GM18868 (cell line): ENCODE measurements at regions not wholly inside any gene's neighbourhood (a gene's known extent, or its start where the extent isn't known, plus 50 kb on each side); places are given as distances from the start of the nearest gene placed in this dataset.

ENCODE experiments used
- ATAC-seq: cut with Tn5 transposase; IDR thresholded peaks from one replicate; pipeline ENCODE4 v1.9.1; 2021; ENCODE audit warnings: mild to moderate bottlenecking, moderate library complexity; ENCODE audit not compliant: unreplicated experiment

DNA sequence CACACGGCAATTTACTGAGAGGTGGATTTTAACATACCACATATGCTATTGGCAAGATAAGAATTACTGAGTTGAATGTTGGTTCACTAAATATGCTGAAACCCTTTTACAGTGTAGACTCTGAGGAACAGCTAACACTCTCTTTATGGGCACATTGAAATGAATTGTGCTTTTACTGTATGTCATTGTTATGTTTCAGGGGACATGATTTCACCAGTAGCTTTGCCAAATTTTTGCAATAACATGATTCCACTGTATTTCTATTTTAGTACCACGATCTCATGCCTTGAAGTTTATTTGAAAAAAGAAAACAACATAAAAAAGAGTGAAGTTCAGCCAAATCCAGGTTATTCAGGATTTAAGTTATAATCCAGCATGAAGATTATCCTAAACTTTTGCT, 188.5 kb downstream of the HLX start:
- no peak for ATAC-seq

DNA sequence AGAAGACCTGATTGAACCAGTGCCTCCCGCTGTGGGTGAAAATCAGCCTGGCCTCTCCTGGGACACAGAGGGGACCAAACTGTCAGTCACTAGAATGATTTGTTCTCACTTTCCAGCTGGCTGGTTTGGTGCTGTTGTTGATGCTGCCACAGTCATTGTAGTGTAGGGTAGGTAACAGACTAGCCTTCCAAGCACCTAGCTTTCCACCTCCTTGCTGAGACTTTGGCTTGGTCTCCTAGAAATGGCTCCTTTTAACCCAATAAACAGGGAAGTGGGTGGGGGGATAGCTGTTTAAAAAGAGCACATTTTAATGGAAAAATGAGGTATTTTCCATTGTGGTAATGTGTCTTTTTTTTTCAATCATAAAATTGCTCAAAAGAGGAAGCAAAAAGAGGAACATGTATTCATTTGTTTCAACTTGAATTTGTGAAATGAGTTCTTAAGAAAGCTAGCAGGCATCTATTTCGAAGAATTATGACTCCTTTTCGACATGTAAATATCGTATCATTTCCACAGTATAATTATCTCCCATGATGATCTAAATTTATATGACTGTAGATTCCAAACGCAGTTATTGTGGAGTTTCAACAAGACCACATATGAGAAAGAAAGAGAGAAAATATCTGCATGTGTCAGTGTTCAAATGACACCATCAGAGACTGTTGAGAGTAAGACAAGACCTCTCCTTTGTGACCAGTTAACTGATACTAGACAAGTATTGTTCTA, 190.1 kb downstream of the HLX start:
- peak; percentile 83 for ATAC-seq

DNA sequence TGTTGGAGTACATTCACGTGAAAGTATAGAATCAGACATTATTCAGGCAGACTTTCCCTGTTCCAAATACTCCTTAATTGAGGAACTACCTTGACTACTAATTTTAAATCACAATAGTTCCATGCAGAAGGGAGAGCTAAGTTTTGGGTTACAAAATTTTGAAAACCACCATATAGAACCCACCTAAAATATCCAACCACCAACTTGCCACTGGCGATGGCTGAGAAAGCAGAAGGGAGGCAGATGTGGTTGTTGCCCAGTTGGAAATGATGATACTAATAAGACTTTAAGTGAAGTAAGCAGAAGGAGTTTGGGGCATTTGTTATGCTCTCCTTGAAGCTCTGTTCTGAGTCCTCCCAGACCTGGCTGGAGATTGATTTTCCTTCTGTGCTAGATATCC, 190.7 kb downstream of the HLX start:
- ATAC-seq: no peak

DNA sequence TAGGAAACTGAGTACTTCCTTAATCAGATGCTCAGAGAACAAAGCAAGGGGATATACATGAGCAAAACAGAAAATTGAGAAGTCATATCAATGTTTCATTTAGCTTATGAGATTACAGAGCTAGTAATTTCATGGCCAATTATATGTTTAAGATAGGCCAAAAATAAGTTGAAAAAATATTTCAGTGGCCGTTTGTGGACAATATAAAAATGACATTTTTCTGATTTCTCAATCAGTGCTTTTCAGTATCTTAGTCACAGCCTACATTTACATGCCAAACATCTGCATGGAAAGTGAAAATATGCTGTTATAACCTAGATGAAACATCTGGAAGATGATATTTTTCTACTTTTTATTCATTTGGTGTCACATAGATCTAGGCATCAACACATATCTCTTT, 192.5 kb downstream of the HLX start:
- no peak for ATAC-seq

DNA sequence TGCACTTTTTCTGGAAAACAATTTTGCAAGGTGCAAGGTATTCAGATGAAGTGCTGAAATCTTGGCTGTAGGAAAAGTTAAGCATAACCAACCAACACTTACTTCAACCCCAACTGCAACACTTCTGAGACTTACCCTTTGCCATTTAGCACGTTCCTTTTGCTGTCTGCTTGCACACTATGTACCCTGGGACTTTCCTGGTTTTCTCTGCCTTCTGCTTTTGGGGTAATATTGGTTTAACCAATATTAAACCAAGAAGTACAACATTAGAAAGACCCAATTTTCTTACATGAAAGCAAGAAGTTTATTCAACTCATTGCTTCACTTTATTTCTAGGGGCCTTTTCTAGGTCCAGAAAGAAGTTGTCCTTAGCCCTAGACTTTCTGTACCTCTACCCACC, 193.0 kb downstream of the HLX start:
- ATAC-seq: no peak

DNA sequence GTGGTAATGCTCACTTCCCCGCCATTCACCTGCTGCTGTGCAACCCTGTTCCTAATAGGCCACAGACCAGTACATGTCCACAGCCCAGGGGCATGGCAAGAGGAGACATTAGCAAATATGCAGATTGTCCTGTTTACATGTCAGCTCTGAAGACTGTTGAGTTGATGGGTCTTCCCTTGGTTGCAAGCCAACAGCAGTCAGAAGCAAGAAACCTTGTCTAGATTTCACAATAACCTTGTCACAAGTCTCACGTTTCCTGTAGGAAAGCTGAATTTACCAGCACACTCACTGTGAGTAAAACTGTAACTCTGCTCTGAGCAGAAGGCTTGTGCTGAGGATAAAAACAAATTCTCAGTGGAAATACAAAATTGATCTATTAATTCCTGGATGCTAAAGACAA, 195.1 kb downstream of the HLX start:
- no peak for ATAC-seq

DNA sequence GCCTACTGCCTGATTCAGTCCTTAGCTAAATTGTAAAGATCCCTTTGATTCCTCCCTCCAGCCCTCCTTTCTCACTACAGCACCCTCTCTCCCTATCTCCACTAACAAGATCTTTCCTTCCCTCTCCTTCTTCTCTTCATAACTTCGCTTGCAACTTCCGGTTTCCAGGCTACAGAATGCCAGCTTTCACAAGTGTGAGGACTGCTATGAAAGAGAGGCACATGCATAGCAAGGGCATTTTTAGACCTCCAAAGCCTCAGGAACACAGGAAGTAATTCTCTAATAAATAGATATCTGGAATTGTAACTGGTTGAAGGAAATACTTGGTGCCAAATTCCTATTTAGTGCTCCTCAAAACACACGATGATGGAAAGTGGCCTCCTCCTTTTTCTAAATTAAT, 196.7 kb downstream of the HLX start:
- no peak for ATAC-seq

DNA sequence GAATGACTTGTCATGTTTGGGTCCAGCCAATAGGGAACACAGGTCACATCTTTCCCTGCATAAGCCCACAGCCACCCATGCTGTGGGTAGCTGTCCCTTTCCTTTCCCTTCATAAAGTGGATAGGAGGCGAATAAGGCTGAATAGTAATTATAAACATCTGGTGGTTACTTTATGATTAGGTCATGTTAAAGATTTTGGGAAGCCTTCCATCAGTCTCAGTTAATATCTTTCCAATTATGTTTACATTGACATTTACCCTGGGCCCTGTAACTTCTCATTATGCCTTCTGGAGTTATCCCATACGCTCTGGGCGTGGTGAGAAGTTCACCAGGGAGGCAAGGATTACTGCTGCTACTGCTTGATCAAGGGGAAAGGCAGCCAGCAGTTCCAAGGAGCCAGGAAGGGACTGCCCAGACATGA, 197.2 kb downstream of the HLX start:
- no peak for ATAC-seq

DNA sequence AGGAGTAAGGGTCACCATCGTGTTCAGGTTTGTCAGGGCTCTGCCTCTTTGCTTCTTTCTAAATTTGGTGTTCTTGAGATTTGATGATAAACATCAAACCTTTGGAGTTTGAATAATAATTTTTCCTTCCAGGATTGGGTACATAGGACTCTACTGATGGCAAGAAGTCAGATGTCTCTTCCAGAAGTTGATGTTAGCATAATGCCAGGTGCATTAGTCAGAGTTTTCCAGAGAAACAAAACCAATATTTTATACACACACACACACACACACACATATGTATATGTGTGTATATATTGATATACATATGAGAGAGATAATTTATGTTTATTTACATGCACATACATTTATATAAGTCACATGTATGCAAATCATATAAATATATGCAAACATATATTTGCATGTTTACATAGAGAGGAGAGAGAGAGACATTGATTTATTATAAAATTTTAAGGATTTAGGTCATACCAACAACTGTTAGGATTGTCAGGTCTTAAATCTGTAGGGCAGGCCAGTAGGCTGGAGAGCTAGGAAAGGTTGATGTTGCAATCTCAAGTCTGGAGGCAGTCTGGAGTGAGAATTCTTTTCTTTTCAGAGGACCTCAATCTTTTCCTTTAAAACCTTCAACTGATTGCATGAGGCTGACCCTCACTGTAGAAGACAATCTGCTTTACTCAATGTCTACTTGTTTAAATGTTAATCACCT, 199.2 kb downstream of the HLX start:
- no peak for ATAC-seq

DNA sequence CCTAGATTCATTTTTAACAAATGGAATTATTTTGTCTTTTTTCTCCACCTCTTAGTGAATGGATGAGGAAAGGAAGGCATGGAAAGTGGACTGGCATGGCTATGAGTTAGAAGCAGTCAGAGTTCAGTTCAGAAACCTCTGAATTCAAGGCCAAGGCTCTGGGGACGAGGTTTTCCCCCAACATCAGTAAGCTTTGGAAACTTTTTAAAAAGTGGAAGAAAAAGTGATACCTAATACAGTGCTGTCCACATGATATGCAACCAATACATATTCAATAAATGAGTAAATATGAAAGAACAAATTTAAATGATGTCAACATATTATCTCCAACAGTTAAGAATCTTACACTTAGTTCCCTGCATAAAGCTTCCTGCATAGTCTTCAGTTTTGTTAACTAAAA, 204.7 kb downstream of the HLX start:
- no peak for ATAC-seq

DNA sequence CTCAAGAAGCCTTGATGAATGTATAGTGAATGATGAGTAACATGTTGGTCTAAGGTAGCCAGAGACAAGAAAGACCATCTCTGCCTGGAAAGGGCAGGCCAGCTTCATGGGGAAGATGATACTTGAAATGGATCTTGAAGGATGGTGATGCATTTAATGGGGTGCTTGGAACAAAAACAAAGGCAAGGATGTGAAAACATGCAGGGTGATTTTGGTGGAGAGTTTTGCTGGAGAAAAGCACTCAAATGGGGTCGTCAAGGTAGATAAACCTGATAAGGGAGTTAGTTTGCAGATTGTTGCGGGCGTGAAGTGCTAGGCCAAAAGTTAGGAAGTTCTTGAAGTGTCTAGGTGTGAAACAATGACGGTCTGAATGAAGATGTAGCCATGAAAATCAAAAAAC, 205.4 kb downstream of the HLX start:
- no peak for ATAC-seq

DNA sequence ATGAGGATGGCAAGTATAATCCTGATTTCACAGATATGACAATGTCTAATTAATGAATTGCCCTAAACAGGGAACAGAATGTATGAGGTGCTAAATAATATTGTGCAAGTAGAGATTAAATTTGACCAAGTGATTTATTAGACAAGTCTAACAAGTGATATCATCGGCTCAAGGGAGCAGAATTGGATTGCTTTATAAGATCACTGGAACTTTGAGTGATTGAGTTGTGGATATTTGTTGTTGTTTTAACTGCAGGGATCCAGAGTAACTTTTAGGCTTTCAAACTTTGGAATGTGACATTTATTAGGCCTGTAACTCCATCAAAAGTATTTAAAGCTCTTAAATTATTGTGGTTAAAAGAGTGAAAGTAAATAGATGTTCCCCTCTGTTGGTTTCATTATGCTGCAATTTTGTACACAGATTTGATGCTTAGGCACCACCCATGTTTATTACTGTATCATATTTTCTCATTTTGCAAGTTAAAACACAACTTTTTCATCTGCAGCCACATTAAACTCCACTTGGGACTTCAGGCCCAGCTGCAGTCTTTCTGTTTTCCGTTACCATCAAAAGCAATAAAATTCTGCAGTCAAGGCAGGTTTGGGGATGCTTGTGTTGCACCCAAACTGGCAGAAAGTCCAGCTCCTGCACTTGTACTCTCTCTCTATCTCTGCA, 206.6 kb downstream of the HLX start:
- no peak for ATAC-seq

DNA sequence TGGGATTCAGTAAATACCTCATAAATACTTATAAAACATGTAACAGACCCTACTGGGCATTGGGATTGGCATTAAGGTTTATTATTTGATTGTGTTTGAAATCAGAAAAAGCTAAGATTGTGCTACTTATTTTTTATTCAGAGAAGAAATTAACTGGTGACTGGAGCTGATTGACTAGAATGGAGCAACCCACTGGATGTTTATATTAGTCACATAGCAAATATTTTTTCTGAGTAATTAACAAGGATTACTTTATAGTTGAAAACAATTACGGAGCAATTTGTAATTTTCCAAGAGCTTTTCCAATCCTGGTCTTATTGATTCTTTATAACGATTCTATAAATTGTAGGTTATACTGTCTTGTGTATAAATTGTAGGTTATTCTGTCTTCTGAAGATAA, 208.7 kb downstream of the HLX start:
- no peak for ATAC-seq

DNA sequence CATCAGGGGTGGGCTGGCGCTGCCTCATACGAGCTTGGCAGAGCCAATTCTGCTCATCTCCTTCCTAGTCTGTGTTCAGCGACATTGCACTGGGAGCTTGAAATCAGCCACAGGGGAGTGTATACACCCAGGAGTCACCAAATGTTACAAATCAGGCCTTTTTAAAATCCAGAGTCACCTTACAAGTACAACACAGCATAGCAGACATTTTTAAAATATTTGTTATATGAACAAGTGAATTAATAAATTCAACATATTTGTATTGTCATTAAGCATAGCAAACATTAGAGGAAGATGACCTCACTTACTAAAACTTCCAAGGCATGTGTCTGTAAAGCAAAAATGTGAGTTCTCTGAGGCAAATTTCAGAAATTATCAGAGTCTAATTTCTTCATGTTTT, 210.0 kb downstream of the HLX start:
- ATAC-seq: no peak

DNA sequence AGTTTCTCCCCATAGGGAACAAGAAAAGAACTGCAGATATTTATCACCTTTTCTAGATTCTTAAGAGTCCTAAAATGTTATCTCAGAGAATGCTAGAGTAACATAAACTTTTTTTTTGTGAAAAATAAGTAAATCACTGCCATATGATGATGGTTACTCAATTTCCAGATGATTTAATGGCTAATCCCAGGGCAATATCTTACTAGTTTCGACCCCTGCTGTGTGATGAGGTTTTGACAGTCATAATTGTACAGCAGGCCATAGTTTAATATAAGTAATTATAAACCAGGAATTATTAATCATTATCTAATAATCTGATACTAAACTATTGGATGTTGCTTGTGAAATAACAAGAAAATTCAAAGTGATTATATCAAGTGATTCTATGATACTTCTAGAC, 210.6 kb downstream of the HLX start:
- no peak for ATAC-seq

DNA sequence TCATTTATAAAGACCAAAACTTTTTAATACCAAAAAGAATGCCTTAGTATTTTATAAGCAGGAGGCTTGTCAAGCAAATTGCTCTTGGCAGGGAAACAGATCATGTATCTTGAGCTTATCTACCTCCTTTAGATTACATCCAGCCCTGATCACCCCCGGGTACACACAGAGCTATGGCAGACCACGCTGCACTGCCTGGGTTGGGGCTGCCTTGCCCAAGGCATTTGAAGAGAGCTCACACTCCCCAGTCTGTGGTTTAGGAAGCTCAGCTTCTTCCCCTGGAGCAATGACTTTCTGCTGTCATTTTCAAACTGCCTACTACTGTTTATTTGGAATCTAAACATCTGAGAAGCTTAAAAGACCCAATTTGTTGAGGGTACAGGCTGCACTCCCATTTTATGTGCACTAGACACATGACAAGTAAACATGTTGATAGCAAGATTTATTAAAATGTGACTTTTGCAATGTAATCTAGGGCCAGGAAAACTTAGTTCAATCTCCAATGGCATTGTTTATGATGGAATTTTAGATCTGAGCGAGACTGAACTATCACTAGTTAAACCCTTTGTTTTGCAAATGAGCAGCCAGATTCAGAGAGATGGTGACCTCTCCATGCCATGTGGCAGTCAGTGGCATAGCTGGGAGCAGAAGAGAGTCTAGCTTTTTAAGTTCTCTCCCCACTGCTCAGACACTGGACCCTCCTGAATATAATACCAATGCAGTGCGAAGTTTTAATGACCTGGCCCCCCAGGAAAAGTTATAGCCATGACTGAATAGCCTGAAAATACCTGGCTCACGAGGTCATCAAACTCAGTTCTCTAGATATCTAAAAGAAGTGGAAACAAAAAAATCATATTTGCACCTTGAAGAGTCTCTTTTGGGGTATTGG, 214.9 kb downstream of the HLX start:
- ATAC-seq: no peak

DNA sequence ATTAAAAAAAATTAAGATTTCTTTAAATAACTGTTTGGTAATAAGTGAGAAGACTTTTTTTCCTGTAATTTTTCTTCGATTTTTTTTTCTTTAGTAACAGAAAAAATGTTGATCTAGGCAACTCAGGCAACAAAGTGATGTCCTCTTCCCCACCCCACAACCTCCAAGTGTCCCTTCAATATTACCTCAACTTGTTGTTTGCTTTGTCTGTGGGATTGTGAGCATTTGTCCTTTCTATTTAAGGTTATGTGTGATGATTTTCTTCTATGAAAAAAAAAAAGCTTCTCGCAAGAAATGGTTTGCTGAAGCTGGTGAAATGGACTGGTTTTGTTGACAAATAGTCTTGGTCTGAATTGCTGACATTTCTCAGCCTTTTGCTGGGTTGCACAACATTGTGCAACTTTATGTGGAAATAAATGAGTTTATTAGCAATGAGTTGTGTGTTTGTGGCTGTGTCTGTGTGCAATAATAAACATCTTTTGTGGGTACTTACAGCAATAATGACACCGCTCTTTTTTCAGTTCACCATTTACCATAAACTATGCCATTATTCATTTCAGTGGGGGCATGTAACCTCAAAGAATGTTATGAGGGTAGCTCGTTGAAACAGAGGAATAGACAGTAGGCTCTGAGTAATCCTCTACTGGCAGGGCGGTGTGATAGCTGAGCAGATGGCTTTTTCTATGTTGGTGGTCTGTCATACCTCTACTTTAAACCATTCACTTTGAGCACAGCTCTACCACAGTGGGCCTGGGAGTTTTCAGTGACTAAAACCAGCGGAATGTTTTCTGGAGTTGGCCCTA, 218.4 kb downstream of the HLX start:
- no peak for ATAC-seq

DNA sequence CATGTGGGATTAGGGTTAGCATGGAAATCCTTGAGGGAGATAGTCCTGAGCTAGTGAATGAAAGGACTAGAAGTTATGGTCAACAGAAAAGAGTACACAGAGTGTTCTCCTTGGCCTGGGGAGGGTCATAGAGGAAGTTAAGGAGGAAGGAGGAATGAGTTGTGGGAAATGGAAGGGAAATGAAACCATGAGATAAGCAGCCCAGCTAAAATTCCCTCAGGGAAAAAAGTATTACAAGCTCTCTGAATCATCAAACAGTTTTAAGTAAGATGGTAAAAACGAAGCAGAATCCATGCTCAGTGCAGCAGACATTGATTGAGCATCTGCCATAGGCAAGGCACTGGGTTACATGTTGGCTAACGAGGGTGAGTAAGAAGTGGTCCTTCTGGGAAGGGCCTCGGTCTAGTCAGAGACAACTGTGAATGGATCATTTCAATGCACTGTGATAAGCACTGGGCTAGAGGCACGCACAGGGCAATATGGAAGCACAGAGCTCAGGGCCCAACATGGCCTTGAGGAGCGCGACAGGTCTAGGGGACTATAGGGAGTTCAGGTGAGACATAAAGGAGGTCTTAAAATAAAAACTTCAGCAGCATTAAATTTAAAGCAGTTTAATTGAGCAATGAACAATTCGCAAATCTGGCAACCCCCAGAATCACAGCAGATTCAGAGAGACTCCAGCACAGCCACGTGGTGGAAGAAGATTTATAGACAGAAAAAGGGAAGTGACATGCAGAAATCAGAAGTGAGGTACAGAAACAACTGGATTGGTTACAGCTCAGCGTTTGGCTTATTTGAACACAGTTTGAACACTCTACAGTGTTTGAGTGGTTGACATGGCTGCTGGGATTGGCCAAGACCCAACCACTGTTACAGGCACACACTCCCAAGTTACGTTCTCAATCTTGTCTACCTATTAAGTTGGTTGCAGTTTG, 219.5 kb downstream of the HLX start:
- peak; percentile 40 for ATAC-seq
